HepG2 (cell line): ENCODE measurements at regions not wholly inside any gene's neighbourhood (a gene's known extent, or its start where the extent isn't known, plus 50 kb on each side); places are given as distances from the start of the nearest gene placed in this dataset.

ENCODE experiments used
- BHLHE40 ChIP-seq: IDR thresholded peaks from 2 replicates; pipeline ENCODE4 v1.6.1; 2011; ENCODE audit warnings: low read length, improper control_type of control experiment
- NFATC3 ChIP-seq: sonication (generic); formaldehyde crosslinking; IDR thresholded peaks from 2 replicates; pipeline ENCODE4 v1.5.1; 2020; ENCODE audit warnings: mild to moderate bottlenecking, missing genetic modification reagents
- SSRP1 ChIP-seq: IDR thresholded peaks from 2 replicates; pipeline ENCODE4 v1.6.1; 2016; ENCODE audit warnings: control low read depth
- ZNF143 ChIP-seq: sonication (generic); formaldehyde crosslinking; IDR thresholded peaks from 2 replicates; pipeline ENCODE4 v1.4.0; 2020; ENCODE audit warnings: missing genetic modification reagents
- ZNF225 ChIP-seq: sonication (generic); formaldehyde crosslinking; IDR thresholded peaks from 2 replicates; pipeline ENCODE4 v1.4.0; 2020; ENCODE audit warnings: mild to moderate bottlenecking, missing genetic modification reagents
- ZNF260 ChIP-seq: sonication (generic); formaldehyde crosslinking; IDR thresholded peaks from 2 replicates; pipeline ENCODE4 v1.4.0; 2020; ENCODE audit warnings: missing genetic modification reagents, low read depth, mild to moderate bottlenecking, borderline replicate concordance
- ZNF367 ChIP-seq: sonication (generic); formaldehyde crosslinking; IDR thresholded peaks from 2 replicates; pipeline ENCODE4 v1.4.0; 2020; ENCODE audit warnings: missing genetic modification reagents, borderline replicate concordance
- TF ChIP-seq, protein P1 (sequence below): sonication (generic); formaldehyde crosslinking; IDR thresholded peaks from 2 replicates; pipeline ENCODE4 v1.9.0; 2021; ENCODE audit warnings: mild to moderate bottlenecking, missing genetic modification reagents
- TF ChIP-seq, protein P2 (sequence below): sonication (generic); formaldehyde crosslinking; IDR thresholded peaks from 2 replicates; pipeline ENCODE4 v1.8.0; 2022; ENCODE audit warnings: missing genetic modification reagents, low read depth, mild to moderate bottlenecking, borderline replicate concordance

DNA sequence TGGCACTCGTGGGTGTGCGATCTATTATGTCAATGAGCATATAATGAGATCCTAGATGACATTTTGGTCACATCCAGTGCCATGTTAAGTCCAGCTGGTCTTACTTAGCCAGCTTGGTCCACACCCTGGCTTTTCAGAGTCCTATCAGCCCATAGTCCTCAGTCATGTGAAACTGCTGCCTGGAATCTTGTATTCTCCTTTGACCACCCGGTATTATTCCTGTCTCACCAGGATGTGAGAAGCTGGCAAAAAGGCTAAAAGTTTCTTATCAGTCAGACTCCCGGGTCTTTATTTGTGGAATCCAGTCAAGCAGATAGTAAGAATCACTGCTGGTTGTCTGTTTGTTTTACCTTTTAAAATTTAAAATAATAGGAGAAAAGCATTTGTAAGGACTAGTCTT lies 705.6 kb upstream of the GHITM start (continued):
- TF ChIP-seq ZNF367 (CRISPR knock-in tag) (no peak), BHLHE40 (no peak), ZNF260 (CRISPR knock-in tag) (no peak), NFATC3 (CRISPR knock-in tag) (no peak), SSRP1 (CRISPR knock-in tag) (no peak), ZNF225 (CRISPR knock-in tag) (no peak), ZNF143 (CRISPR knock-in tag) (no peak)
- TF ChIP-seq, protein P1, sequence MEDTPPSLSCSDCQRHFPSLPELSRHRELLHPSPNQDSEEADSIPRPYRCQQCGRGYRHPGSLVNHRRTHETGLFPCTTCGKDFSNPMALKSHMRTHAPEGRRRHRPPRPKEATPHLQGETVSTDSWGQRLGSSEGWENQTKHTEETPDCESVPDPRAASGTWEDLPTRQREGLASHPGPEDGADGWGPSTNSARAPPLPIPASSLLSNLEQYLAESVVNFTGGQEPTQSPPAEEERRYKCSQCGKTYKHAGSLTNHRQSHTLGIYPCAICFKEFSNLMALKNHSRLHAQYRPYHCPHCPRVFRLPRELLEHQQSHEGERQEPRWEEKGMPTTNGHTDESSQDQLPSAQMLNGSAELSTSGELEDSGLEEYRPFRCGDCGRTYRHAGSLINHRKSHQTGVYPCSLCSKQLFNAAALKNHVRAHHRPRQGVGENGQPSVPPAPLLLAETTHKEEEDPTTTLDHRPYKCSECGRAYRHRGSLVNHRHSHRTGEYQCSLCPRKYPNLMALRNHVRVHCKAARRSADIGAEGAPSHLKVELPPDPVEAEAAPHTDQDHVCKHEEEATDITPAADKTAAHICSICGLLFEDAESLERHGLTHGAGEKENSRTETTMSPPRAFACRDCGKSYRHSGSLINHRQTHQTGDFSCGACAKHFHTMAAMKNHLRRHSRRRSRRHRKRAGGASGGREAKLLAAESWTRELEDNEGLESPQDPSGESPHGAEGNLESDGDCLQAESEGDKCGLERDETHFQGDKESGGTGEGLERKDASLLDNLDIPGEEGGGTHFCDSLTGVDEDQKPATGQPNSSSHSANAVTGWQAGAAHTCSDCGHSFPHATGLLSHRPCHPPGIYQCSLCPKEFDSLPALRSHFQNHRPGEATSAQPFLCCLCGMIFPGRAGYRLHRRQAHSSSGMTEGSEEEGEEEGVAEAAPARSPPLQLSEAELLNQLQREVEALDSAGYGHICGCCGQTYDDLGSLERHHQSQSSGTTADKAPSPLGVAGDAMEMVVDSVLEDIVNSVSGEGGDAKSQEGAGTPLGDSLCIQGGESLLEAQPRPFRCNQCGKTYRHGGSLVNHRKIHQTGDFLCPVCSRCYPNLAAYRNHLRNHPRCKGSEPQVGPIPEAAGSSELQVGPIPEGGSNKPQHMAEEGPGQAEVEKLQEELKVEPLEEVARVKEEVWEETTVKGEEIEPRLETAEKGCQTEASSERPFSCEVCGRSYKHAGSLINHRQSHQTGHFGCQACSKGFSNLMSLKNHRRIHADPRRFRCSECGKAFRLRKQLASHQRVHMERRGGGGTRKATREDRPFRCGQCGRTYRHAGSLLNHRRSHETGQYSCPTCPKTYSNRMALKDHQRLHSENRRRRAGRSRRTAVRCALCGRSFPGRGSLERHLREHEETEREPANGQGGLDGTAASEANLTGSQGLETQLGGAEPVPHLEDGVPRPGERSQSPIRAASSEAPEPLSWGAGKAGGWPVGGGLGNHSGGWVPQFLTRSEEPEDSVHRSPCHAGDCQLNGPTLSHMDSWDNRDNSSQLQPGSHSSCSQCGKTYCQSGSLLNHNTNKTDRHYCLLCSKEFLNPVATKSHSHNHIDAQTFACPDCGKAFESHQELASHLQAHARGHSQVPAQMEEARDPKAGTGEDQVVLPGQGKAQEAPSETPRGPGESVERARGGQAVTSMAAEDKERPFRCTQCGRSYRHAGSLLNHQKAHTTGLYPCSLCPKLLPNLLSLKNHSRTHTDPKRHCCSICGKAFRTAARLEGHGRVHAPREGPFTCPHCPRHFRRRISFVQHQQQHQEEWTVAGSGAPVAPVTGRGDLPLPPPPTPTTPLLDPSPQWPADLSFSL (CRISPR knock-in tag) = no peak
- TF ChIP-seq, protein P2, sequence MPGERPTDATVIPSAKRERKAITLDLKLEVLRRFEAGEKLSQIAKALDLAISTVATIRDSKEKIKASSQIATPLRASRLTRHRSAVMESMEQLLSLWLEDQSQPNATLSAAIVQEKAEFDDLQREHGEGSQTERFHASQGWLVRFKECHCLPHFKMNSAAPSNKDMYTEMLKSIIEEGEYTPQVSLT = no peak
- TF ChIP-seq, all 625 proteins: peak for 0
